ENCODE measurements at regions not wholly inside any gene's neighbourhood (a gene's known extent, or its start where the extent isn't known, plus 50 kb on each side); places are given as distances from the start of the nearest gene placed in this dataset.

DNA sequence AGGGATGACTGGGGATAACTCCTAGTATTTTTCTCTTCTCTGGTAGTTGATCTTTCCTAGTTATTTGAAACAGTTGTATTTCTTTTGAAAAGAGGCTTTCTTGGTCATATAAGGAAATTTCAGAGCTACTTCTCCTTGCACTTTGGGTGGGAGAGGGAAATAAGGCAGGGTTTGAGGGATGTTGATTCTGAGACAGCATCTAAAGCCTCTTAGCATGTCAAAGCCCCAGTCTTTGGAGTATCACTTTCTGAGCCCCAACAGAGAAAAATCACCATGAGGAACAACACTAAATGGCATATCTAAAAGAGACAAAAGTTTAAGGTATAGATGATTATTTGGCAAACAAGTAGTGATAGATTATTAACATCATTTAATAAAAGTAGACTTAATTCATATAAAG lies 688.1 kb downstream of the TRAM1L1 start:
- TF ChIP-seq POLR2A (IDR thresholded peaks at IDR 0.05): no peak
- TF ChIP-seq, protein P1, sequence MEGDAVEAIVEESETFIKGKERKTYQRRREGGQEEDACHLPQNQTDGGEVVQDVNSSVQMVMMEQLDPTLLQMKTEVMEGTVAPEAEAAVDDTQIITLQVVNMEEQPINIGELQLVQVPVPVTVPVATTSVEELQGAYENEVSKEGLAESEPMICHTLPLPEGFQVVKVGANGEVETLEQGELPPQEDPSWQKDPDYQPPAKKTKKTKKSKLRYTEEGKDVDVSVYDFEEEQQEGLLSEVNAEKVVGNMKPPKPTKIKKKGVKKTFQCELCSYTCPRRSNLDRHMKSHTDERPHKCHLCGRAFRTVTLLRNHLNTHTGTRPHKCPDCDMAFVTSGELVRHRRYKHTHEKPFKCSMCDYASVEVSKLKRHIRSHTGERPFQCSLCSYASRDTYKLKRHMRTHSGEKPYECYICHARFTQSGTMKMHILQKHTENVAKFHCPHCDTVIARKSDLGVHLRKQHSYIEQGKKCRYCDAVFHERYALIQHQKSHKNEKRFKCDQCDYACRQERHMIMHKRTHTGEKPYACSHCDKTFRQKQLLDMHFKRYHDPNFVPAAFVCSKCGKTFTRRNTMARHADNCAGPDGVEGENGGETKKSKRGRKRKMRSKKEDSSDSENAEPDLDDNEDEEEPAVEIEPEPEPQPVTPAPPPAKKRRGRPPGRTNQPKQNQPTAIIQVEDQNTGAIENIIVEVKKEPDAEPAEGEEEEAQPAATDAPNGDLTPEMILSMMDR (IDR thresholded peaks at IDR 0.05): no peak
